GM10248 (cell line): ENCODE measurements at regions not wholly inside any gene's neighbourhood (a gene's known extent, or its start where the extent isn't known, plus 50 kb on each side); places are given as distances from the start of the nearest gene placed in this dataset.

Experiments
- CTCF ChIA-PET: fragments of 300-600 bp; sonication (Branson Sonifier 250); formaldehyde crosslinking; extraction: SDS; loops from one replicate; lab custom pipeline; 2021; ENCODE audit warnings: antibody characterized with exemption; lab: Yijun Ruan, JAX
- POLR2A ChIA-PET: fragments of 350-650 bp; sonication (Branson Sonifier 250); formaldehyde crosslinking; extraction: SDS; loops from one replicate; lab custom pipeline; 2020; ENCODE audit warnings: antibody characterized with exemption; lab: Yijun Ruan, JAX
- DNase-seq: peaks from one replicate; pipeline ENCODE4 v3.0.0; 2012; ENCODE audit errors: extremely low spot score
- TF ChIP-seq, protein P1 (sequence below): IDR thresholded peaks from 2 replicates; pipeline ENCODE4 v1.5.1; 2012; ENCODE audit warnings: mild to moderate bottlenecking, low read depth; ENCODE audit errors: extremely low read depth, missing control alignments, control extremely low read depth

DNA sequence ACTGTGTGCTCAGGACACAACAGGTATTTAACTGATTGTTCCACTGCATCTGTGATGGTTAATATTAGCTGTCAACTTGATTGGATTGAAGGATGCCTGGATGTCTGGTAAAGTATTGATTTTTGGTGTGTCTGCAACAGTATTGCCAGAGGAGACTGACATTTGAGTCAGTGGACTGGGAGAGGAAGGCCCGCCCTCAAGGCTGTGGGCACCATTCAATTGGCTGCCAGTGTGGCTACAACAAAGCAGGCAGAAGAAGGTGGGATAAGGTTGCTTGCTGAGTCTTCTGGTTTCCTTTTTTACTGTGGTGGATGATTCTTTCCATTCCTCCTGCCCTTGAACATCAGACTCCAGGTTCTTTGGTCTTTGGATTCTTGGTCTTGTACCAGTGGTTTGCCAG lies 137.1 kb upstream of the FAM13C start:
- ChIA-PET POLR2A (no interaction called here), CTCF (interaction anchor here (1.4 kb wide), 1 partner anchor 14 kb away, joined by 3 read pairs; no protein-coding TSS in a partner anchor)
- TF ChIP-seq, protein P1, sequence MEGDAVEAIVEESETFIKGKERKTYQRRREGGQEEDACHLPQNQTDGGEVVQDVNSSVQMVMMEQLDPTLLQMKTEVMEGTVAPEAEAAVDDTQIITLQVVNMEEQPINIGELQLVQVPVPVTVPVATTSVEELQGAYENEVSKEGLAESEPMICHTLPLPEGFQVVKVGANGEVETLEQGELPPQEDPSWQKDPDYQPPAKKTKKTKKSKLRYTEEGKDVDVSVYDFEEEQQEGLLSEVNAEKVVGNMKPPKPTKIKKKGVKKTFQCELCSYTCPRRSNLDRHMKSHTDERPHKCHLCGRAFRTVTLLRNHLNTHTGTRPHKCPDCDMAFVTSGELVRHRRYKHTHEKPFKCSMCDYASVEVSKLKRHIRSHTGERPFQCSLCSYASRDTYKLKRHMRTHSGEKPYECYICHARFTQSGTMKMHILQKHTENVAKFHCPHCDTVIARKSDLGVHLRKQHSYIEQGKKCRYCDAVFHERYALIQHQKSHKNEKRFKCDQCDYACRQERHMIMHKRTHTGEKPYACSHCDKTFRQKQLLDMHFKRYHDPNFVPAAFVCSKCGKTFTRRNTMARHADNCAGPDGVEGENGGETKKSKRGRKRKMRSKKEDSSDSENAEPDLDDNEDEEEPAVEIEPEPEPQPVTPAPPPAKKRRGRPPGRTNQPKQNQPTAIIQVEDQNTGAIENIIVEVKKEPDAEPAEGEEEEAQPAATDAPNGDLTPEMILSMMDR, result no peak
- DNase-seq, result no peak

DNA sequence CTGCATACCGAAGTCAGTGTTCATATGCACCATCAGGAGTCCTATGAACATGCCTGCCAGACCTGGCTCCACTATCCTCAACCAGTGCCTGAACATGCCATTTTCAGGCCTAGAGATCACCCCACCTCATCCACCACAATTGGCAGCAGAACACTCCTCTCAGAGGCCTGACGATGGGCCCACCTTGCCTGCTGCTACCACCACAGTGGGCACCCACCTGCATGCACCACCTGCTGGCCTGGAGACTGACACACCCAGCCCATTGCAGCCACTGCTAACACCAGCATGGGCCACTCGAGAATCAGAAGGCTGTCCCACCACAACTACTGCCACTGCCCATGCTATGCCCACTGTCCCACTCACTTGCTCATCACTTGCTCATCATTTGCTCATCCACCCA lies 130.7 kb upstream of the FAM13C start:
- POLR2A ChIA-PET, result no interaction called here
- CTCF ChIA-PET, result no interaction called here
- no peak for DNase-seq
- TF ChIP-seq, protein P1, result no peak

DNA sequence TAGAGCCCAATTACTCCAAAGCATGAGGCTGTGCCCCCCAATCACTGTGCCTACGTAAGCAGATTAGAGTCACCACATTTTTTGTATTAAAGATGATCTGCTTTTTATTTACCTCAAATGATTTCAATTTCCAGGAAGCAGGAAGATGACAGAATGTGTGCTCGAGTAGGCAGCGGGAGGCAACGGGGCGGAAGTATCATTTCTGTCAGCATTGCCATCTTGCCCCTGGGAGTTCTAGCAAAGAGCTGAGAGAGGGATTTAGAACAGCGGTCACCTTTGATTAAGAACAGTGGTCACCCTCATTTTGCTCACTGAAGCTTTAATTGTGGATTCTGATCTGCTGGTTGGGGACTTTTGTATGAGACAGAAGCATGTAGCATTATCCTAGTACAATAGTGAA lies 117.1 kb upstream of the FAM13C start:
- ChIA-PET POLR2A (no interaction called here), CTCF (no interaction called here)
- TF ChIP-seq, protein P1, result no peak
- no peak for DNase-seq

DNA sequence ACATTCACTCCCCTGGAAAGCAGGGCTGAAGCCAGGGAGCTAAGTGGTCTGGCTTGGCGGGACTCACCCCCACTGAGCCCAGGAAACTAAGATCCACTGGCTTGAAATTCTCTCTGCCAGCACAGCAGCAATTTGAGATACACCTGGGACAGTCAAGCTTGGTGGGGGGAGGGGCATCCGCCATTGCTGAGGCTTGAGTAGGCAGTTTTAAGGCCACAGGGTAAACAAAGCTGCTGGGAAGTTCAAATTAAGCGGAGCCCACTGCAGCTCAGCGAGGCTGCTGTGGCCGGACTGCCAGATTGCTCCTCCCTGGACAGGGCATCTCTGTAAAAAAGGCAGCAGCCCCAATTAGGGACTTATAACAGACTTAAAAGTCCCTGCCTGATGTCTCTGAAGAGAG lies 108.2 kb upstream of the FAM13C start:
- DNase-seq, result no peak
- CTCF ChIA-PET, result no interaction called here
- POLR2A ChIA-PET, result no interaction called here
- TF ChIP-seq, protein P1, result no peak

DNA sequence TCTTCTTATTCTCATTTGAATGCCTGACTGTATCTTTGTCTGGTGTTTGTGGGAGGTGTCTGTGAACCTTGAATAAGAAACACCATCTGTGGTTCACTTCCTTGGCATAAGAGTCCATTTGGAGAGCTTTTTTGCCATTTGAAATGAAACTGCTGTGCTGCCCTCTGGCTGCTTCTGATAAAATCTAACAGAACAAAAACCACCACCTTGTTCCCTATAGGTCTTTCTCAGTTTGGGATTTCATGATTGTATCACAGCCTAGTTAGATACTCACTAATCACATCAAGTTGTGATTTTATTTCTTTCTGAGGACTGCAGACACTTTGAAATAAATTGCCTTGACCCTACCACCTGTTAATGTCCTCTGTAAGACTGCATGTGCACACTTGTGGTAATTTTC lies 102.7 kb upstream of the FAM13C start:
- ChIA-PET CTCF (interaction anchor here (0.9 to 1.2 kb wide), 3 partner anchors 22 to 497 kb away, joined by 3 read pairs; no protein-coding TSS in a partner anchor), POLR2A (no interaction called here)
- no peak for DNase-seq
- TF ChIP-seq, protein P1, result no peak

DNA sequence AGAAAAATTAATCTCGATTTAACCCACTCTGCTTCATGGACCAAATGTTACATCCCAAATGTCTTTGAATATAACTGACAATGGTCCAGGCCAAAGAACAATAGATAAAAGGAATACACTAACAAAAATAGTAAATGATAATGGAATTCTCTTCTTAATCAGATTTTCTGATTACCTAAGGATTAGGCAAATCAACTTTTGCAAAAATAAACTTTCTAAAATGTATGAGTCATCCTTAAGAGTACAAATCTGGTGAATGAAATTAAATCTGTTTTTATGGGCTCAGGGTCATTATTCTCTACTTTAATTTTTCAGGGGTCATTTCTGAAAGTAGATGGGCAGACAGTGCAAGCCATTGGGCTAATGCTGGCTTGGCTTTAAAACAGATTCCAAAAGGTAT lies 102.1 kb upstream of the FAM13C start:
- no peak for DNase-seq
- POLR2A ChIA-PET, result no interaction called here
- CTCF ChIA-PET, result interaction anchor here (1.2 to 1.4 kb wide), 2 partner anchors 12 to 30 kb away, joined by 3 read pairs; no protein-coding TSS in a partner anchor
- TF ChIP-seq, protein P1, result no peak
